ENCODE measurements at regions not wholly inside any gene's neighbourhood (a gene's known extent, or its start where the extent isn't known, plus 50 kb on each side); places are given as distances from the start of the nearest gene placed in this dataset.

- Histone ChIP-seq H3K27me3 (ENCODE audit: insufficient read depth, low read depth) (no peaks in the 10 kb centered on the region), H3K4me1 (replicated peaks; ENCODE audit: insufficient read depth) (peaks cover 13% of the 10 kb centered on the region), H3K4me3 (no peak overlapping the region), H3F3A (ENCODE audit: insufficient read depth, low read depth) (no peaks in the 10 kb centered on the region), H4K20me1 (ENCODE audit: insufficient read depth) (no peaks in the 10 kb centered on the region), H3K9me3 (ENCODE audit: insufficient read depth, low read depth) (no peaks in the 10 kb centered on the region), H3K27ac (no peak overlapping the region), H2AFZ (no peak overlapping the region), H3K4me2 (no peak overlapping the region), H3K36me3 (ENCODE audit: low read depth) (no peaks in the 10 kb centered on the region), H3K9me2 (ENCODE audit: insufficient read depth) (no peaks in the 10 kb centered on the region), H3K79me2 (ENCODE audit: low read depth) (no peaks in the 10 kb centered on the region)
- no peak for TF ChIP-seq CTCF (conservative IDR thresholded peaks at IDR 0.05)
- TF ChIP-seq EZH2 (IDR thresholded peaks at IDR 0.05; ENCODE audit: low read depth): no peak
- ChIA-PET CTCF (no interaction called here), POLR2A (ENCODE audit: unreplicated experiment) (interaction anchor here (0.6 kb wide), 1 partner anchor 16 kb away, joined by 5 read pairs; no protein-coding TSS in a partner anchor)
- intact Hi-C loops (cut with micrococcal nuclease; ENCODE audit: unreplicated experiment): no loop called here
- DNase-seq: no peak
- no TSS peak for BruUV-seq (replicated peaks)
Observed at GRCh38 chr3:177710506-177710905, 513.2 kb upstream of the TBL1XR1 start.

GRCh38 chr3:177711637-177712036 lies 514.4 kb upstream of the TBL1XR1 start:
- H3K4me2 ChIP-seq: no peak overlapping the region
- H3K4me3 ChIP-seq: no peak overlapping the region
- H3K9me2 ChIP-seq (ENCODE audit: insufficient read depth): no peaks in the 10 kb centered on the region
- H3F3A ChIP-seq (ENCODE audit: insufficient read depth, low read depth): no peaks in the 10 kb centered on the region
- H2AFZ ChIP-seq: no peak overlapping the region; the same call in 1 of the 2 replicates
- H3K79me2 ChIP-seq (ENCODE audit: low read depth): no peaks in the 10 kb centered on the region
- TF ChIP-seq CTCF (conservative IDR thresholded peaks at IDR 0.05) (no peak), EZH2 (IDR thresholded peaks at IDR 0.05; ENCODE audit: low read depth) (no peak)
- H3K27me3 ChIP-seq (ENCODE audit: insufficient read depth, low read depth): no peaks in the 10 kb centered on the region
- ChIA-PET CTCF (no interaction called here), POLR2A (ENCODE audit: unreplicated experiment) (no interaction called here)
- no peak overlapping the region for H3K27ac ChIP-seq
- no peaks in the 10 kb centered on the region for H3K9me3 ChIP-seq (ENCODE audit: insufficient read depth, low read depth)
- H3K36me3 ChIP-seq (ENCODE audit: low read depth): no peaks in the 10 kb centered on the region
- intact Hi-C loops (cut with micrococcal nuclease; ENCODE audit: unreplicated experiment): no loop called here
- no peaks in the 10 kb centered on the region for H4K20me1 ChIP-seq (ENCODE audit: insufficient read depth)
- no peak for DNase-seq
- H3K4me1 ChIP-seq (replicated peaks; ENCODE audit: insufficient read depth): peaks cover 13% of the 10 kb centered on the region
- no TSS peak for BruUV-seq (replicated peaks)

- H2AFZ ChIP-seq: peak overlapping the region; percentile 78
- H3K4me1 ChIP-seq (replicated peaks; ENCODE audit: insufficient read depth): peaks cover 13% of the 10 kb centered on the region
- TF ChIP-seq CTCF (conservative IDR thresholded peaks at IDR 0.05) (no peak), EZH2 (IDR thresholded peaks at IDR 0.05; ENCODE audit: low read depth) (no peak)
- H3K36me3 ChIP-seq (ENCODE audit: low read depth): no peaks in the 10 kb centered on the region
- peak overlapping the region; percentile 3; the same call in 1 of the 2 replicates for H3K4me2 ChIP-seq
- H3K79me2 ChIP-seq (ENCODE audit: low read depth): no peaks in the 10 kb centered on the region
- peak overlapping the region; percentile 32 for H3K27ac ChIP-seq
- no peak overlapping the region for H3K4me3 ChIP-seq
- no peak for DNase-seq
- ChIA-PET CTCF (interaction anchor here (0.6 kb wide), 1 partner anchor 101 kb away, joined by 3 read pairs; no protein-coding TSS in a partner anchor), POLR2A (ENCODE audit: unreplicated experiment) (no interaction called here)
- H3K9me2 ChIP-seq (ENCODE audit: insufficient read depth): no peaks in the 10 kb centered on the region
- no peaks in the 10 kb centered on the region for H4K20me1 ChIP-seq (ENCODE audit: insufficient read depth)
- intact Hi-C loops (cut with micrococcal nuclease; ENCODE audit: unreplicated experiment): no loop called here
- no peaks in the 10 kb centered on the region for H3K27me3 ChIP-seq (ENCODE audit: insufficient read depth, low read depth)
- no peaks in the 10 kb centered on the region for H3F3A ChIP-seq (ENCODE audit: insufficient read depth, low read depth)
- BruUV-seq (replicated peaks): no TSS peak
- no peaks in the 10 kb centered on the region for H3K9me3 ChIP-seq (ENCODE audit: insufficient read depth, low read depth)
Observed at GRCh38 chr3:177713928-177714900, 516.9 kb upstream of the TBL1XR1 start.

Data from PC-9 (cell line).